A673 (cell line): ENCODE measurements at regions not wholly inside any gene's neighbourhood (a gene's known extent, or its start where the extent isn't known, plus 50 kb on each side); places are given as distances from the start of the nearest gene placed in this dataset.

Experiments used
- BruUV-seq: library from RNA; stranded (reverse); fragments of 400-500 nt; replicated peaks from 2 replicates; lab custom pipeline; 2021; lab: Mats Ljungman, UMichigan
- CTCF ChIA-PET: fragments of 300-600 bp; sonication (Branson Sonifier 250); formaldehyde crosslinking; loops from one replicate; lab custom pipeline; 2022; ENCODE audit warnings: antibody characterized with exemption; lab: Charles Lee
- POLR2A ChIA-PET: fragments of 300-600 bp; sonication (Branson Sonifier 250); formaldehyde crosslinking; loops from one replicate; lab custom pipeline; 2022; ENCODE audit warnings: antibody characterized with exemption; ENCODE audit not compliant: low non-redundant PET; lab: Charles Lee
- DNase-seq: peaks from one replicate; pipeline ENCODE4 v3.0.0-alpha.2; 2015; ENCODE audit warnings: low spot score
- H3K27ac ChIP-seq: fragments of 200-600 bp; sonication (generic); 2 replicates; pipeline ENCODE4 v1.5.1; 2016; ENCODE audit warnings: mixed run types, low read depth, mild to moderate bottlenecking, mixed read lengths, antibody characterized with exemption, low read length; ENCODE audit not compliant: poor library complexity, severe bottlenecking
- H3K27me3 ChIP-seq: fragments of 200-600 bp; sonication (generic); replicated peaks from 2 replicates; pipeline ENCODE4 v1.6.1; 2017; ENCODE audit warnings: mixed run types, low read depth, mild to moderate bottlenecking, mixed read lengths, antibody characterized with exemption, low read length; ENCODE audit not compliant: insufficient read depth, poor library complexity
- H3K36me3 ChIP-seq: fragments of 200-600 bp; sonication (generic); 2 replicates; pipeline ENCODE4 v1.6.1; 2016; ENCODE audit warnings: mixed run types, mild to moderate bottlenecking, mixed read lengths, antibody characterized with exemption, low read length; ENCODE audit not compliant: insufficient read depth, poor library complexity, severe bottlenecking
- H3K4me1 ChIP-seq: fragments of 200-600 bp; sonication (generic); 2 replicates; pipeline ENCODE4 v1.6.1; 2017; ENCODE audit warnings: mixed run types, mild to moderate bottlenecking, mixed read lengths, antibody characterized with exemption, low read length; ENCODE audit not compliant: insufficient read depth, poor library complexity, severe bottlenecking
- H3K4me3 ChIP-seq: fragments of 200-600 bp; sonication (generic); 2 replicates; pipeline ENCODE4 v1.5.1; 2016; ENCODE audit warnings: low read depth, mixed run types, mild to moderate bottlenecking, mixed read lengths, low read length; ENCODE audit not compliant: poor library complexity, severe bottlenecking
- H3K9me3 ChIP-seq: fragments of 200-600 bp; sonication (generic); 2 replicates; pipeline ENCODE4 v1.6.1; 2016; ENCODE audit warnings: mixed run types, low read depth, mild to moderate bottlenecking, mixed read lengths, antibody characterized with exemption, low read length; ENCODE audit not compliant: poor library complexity, severe bottlenecking
- CTCF ChIP-seq: fragments of 300-800, 200-600 bp; sonication (generic); conservative IDR thresholded peaks from 2 replicates; pipeline ENCODE4 v1.5.1; 2017; ENCODE audit warnings: low read depth, mild to moderate bottlenecking, antibody characterized with exemption, low read length, moderate library complexity, mixed read lengths
- EZH2 ChIP-seq: fragments of 200-600 bp; sonication (generic); IDR thresholded peaks from 2 replicates; pipeline ENCODE4 v1.6.1; 2017; ENCODE audit warnings: borderline replicate concordance, low read depth, mild to moderate bottlenecking, mixed read lengths, antibody characterized with exemption, low read length; ENCODE audit not compliant: poor library complexity, severe bottlenecking
- intact Hi-C: fragments of 100-400 bp; cut with micrococcal nuclease; formaldehyde crosslinking; loops from one replicate; pipeline ENCODE4 v1.10.0; 2022; ENCODE audit not compliant: unreplicated experiment

- CTCF ChIA-PET = no interaction called here
- DNase-seq = no peak
- intact Hi-C loops = loop anchor here (5.0 kb wide), 1 partner anchor 49 kb away; no protein-coding TSS in a partner anchor
These were observed 307.2 kb upstream of the CAMK1G start for GRCh38 chr1:209276321-209276720.

GRCh38 chr1:209277662-209278061 is 305.9 kb upstream of the CAMK1G start:
- DNase-seq = no peak
- TF ChIP-seq CTCF = no peak
- no peak for TF ChIP-seq EZH2
- Histone ChIP-seq H3K9me3 (no peaks in the 10 kb centered on the region), H3K4me3 (no peak overlapping the region), H3K27ac (no peak overlapping the region), H3K27me3 (peaks cover 4% of the 10 kb centered on the region), H3K4me1 (no peaks in the 10 kb centered on the region), H3K36me3 (no peaks in the 10 kb centered on the region)
- BruUV-seq = no TSS peak
- intact Hi-C loops = loop anchor here (5.0 kb wide), 1 partner anchor 50 kb away; no protein-coding TSS in a partner anchor
- ChIA-PET POLR2A (no interaction called here), CTCF (no interaction called here)

More at GRCh38 chr1:209276321-209276720, 307.2 kb upstream of the CAMK1G start:
- Histone ChIP-seq H3K36me3 (no peaks in the 10 kb centered on the region), H3K4me1 (no peaks in the 10 kb centered on the region), H3K27ac (no peak overlapping the region), H3K9me3 (no peaks in the 10 kb centered on the region), H3K27me3 (peaks cover 6% of the 10 kb centered on the region), H3K4me3 (no peak overlapping the region)
- no peak for TF ChIP-seq EZH2
- no peak for TF ChIP-seq CTCF
- POLR2A ChIA-PET = no interaction called here
- BruUV-seq = no TSS peak

GRCh38 chr1:209291715-209292114 is 291.8 kb upstream of the CAMK1G start:
- intact Hi-C loops = no loop called here
- TF ChIP-seq EZH2 = no peak
- no peak for TF ChIP-seq CTCF
- CTCF ChIA-PET = no interaction called here
- BruUV-seq = no TSS peak
- POLR2A ChIA-PET = no interaction called here
- Histone ChIP-seq H3K27me3 (peaks cover 19% of the 10 kb centered on the region), H3K27ac (no peak overlapping the region), H3K9me3 (no peaks in the 10 kb centered on the region), H3K36me3 (no peaks in the 10 kb centered on the region), H3K4me1 (no peaks in the 10 kb centered on the region), H3K4me3 (no peak overlapping the region)
- peak; percentile 15 for DNase-seq
